Activated naive CD8-positive, alpha-beta T cell treated with anti-CD3 and anti-CD28 coated beads, Interleukin-2, amount 50 U/mL, for 24 hours (primary cell): ENCODE measurements at regions not wholly inside any gene's neighbourhood (a gene's known extent, or its start where the extent isn't known, plus 50 kb on each side); places are given as distances from the start of the nearest gene placed in this dataset.
A peak's percentile ranks its signal among the peaks of the same experiment; 100 is the strongest.
"Not testable (repeated sequence)": the region's sequence is repeated elsewhere in the genome, so short reads cannot be mapped to it uniquely, and the experiment has no call there.

ENCODE experiments used
- ATAC-seq: fragments of 150-1000 bp; cut with Tn5 transposase; one replicate; pipeline ENCODE4 v1.10.0; 2021
- DNase-seq: peaks from one replicate; pipeline ENCODE4 v3.0.0; 2021
- H3K27ac Mint-ChIP-seq: one replicate; pipeline ENCODE4 v1.8.0; 2021; ENCODE audit warnings: mild to moderate bottlenecking, mixed read lengths
- H3K27me3 Mint-ChIP-seq: one replicate; pipeline ENCODE4 v1.8.0; 2021; ENCODE audit warnings: mixed read lengths
- H3K36me3 Mint-ChIP-seq: one replicate; pipeline ENCODE4 v1.8.0; 2021; ENCODE audit warnings: low read depth, mixed read lengths
- H3K4me1 Mint-ChIP-seq: one replicate; pipeline ENCODE4 v1.8.0; 2021; ENCODE audit warnings: mixed read lengths
- H3K4me3 Mint-ChIP-seq: one replicate; pipeline ENCODE4 v1.8.0; 2021; ENCODE audit warnings: mild to moderate bottlenecking, moderate library complexity, mixed read lengths
- H3K9me3 Mint-ChIP-seq: one replicate; pipeline ENCODE4 v1.8.0; 2021; ENCODE audit warnings: mixed read lengths

- H3K9me3 Mint-ChIP-seq: no peaks in the 10 kb centered on the region
- DNase-seq (no peak), ATAC-seq (no peak)
- no peak overlapping the region for H3K27ac Mint-ChIP-seq
- no peak overlapping the region for H3K4me3 Mint-ChIP-seq
- H3K36me3 Mint-ChIP-seq: no peaks in the 10 kb centered on the region
- H3K27me3 Mint-ChIP-seq: peaks cover 5% of the 10 kb centered on the region
- no peaks in the 10 kb centered on the region for H3K4me1 Mint-ChIP-seq
These were observed 1052.7 kb downstream of the TMEM121 start for GRCh38 chr14:106579084-106579483.

GRCh38 chr14:106585692-106586091 lies 1059.3 kb downstream of the TMEM121 start:
- no peak for ATAC-seq

GRCh38 chr14:106586098-106586704 lies 1059.8 kb downstream of the TMEM121 start:
- peak; percentile 82 for ATAC-seq
- H3K4me3 Mint-ChIP-seq: no peak overlapping the region
- H3K27ac Mint-ChIP-seq: no peak overlapping the region
- peaks cover 13% of the 10 kb centered on the region for H3K4me1 Mint-ChIP-seq
- peak; percentile 79 for DNase-seq
- no peaks in the 10 kb centered on the region for H3K36me3 Mint-ChIP-seq
- peaks cover 21% of the 10 kb centered on the region for H3K27me3 Mint-ChIP-seq
- no peaks in the 10 kb centered on the region for H3K9me3 Mint-ChIP-seq

More at GRCh38 chr14:106585692-106586091, 1059.3 kb downstream of the TMEM121 start:
- no peak overlapping the region for H3K4me3 Mint-ChIP-seq
- no peaks in the 10 kb centered on the region for H3K9me3 Mint-ChIP-seq
- H3K36me3 Mint-ChIP-seq: no peaks in the 10 kb centered on the region
- peaks cover 10% of the 10 kb centered on the region for H3K4me1 Mint-ChIP-seq
- H3K27ac Mint-ChIP-seq: no peak overlapping the region
- H3K27me3 Mint-ChIP-seq: peaks cover 19% of the 10 kb centered on the region
- no peak for DNase-seq

GRCh38 chr14:106591539-106591938 lies 1065.2 kb downstream of the TMEM121 start:
- Mint-ChIP-seq H3K4me1 (peaks cover 14% of the 10 kb centered on the region), H3K27me3 (peaks cover 25% of the 10 kb centered on the region)
- H3K36me3 Mint-ChIP-seq, DNase-seq, H3K27ac Mint-ChIP-seq, H3K9me3 Mint-ChIP-seq, H3K4me3 Mint-ChIP-seq, ATAC-seq: not testable (repeated sequence)

GRCh38 chr14:106592115-106592852 lies 1065.9 kb downstream of the TMEM121 start:
- peak; percentile 92 for DNase-seq
- H3K36me3 Mint-ChIP-seq, H3K9me3 Mint-ChIP-seq, H3K27ac Mint-ChIP-seq, ATAC-seq: not testable (repeated sequence)
- peaks cover 25% of the 10 kb centered on the region for H3K27me3 Mint-ChIP-seq
- H3K4me1 Mint-ChIP-seq: peaks cover 14% of the 10 kb centered on the region
- peak overlapping the region; percentile 59 for H3K4me3 Mint-ChIP-seq

GRCh38 chr14:106599209-106599608 lies 1072.8 kb downstream of the TMEM121 start:
- Mint-ChIP-seq H3K9me3 (no peaks in the 10 kb centered on the region), H3K4me3 (no peak overlapping the region), H3K27me3 (peaks cover 41% of the 10 kb centered on the region), H3K4me1 (no peaks in the 10 kb centered on the region), H3K27ac (no peak overlapping the region), H3K36me3 (no peaks in the 10 kb centered on the region)
- DNase-seq: no peak
- ATAC-seq: no peak

- peak; percentile 88 for DNase-seq
- no peaks in the 10 kb centered on the region for H3K4me1 Mint-ChIP-seq
- peak; percentile 95 for ATAC-seq
- no peak overlapping the region for H3K4me3 Mint-ChIP-seq
- H3K27ac Mint-ChIP-seq: no peak overlapping the region
- no peaks in the 10 kb centered on the region for H3K36me3 Mint-ChIP-seq
- H3K9me3 Mint-ChIP-seq: no peaks in the 10 kb centered on the region
- peaks cover 32% of the 10 kb centered on the region for H3K27me3 Mint-ChIP-seq
These were observed 1079.4 kb downstream of the TMEM121 start for GRCh38 chr14:106605548-106606448.

- Mint-ChIP-seq H3K9me3 (no peaks in the 10 kb centered on the region), H3K27ac (no peak overlapping the region), H3K27me3 (peaks cover 26% of the 10 kb centered on the region), H3K36me3 (no peaks in the 10 kb centered on the region), H3K4me1 (no peaks in the 10 kb centered on the region), H3K4me3 (no peak overlapping the region)
- DNase-seq (no peak), ATAC-seq (no peak)
These were observed 1080.6 kb downstream of the TMEM121 start for GRCh38 chr14:106606936-106607335.

- H3K9me3 Mint-ChIP-seq: no peaks in the 10 kb centered on the region
- peaks cover 19% of the 10 kb centered on the region for H3K27me3 Mint-ChIP-seq
- no peak overlapping the region for H3K4me3 Mint-ChIP-seq
- DNase-seq (no peak), ATAC-seq (no peak)
- no peaks in the 10 kb centered on the region for H3K36me3 Mint-ChIP-seq
- H3K4me1 Mint-ChIP-seq: no peaks in the 10 kb centered on the region
- no peak overlapping the region for H3K27ac Mint-ChIP-seq
These were observed 1084.3 kb downstream of the TMEM121 start for GRCh38 chr14:106610691-106611090.

- DNase-seq (no peak), ATAC-seq (no peak)
- Mint-ChIP-seq H3K9me3 (no peaks in the 10 kb centered on the region), H3K4me1 (peaks cover under 1% of the 10 kb centered on the region), H3K36me3 (no peaks in the 10 kb centered on the region), H3K27me3 (peaks cover 17% of the 10 kb centered on the region), H3K4me3 (no peak overlapping the region), H3K27ac (no peak overlapping the region)
These were observed 1086.9 kb downstream of the TMEM121 start for GRCh38 chr14:106613256-106613655.

GRCh38 chr14:106618471-106618951 lies 1092.1 kb downstream of the TMEM121 start:
- DNase-seq (peak; percentile 81), ATAC-seq (peak; percentile 94)
- H3K27ac Mint-ChIP-seq: peak overlapping the region; percentile 9
- H3K27me3 Mint-ChIP-seq: peaks cover 20% of the 10 kb centered on the region
- H3K36me3 Mint-ChIP-seq, H3K4me3 Mint-ChIP-seq, H3K9me3 Mint-ChIP-seq, H3K4me1 Mint-ChIP-seq: not testable (repeated sequence)

- DNase-seq: no peak
- H3K4me3 Mint-ChIP-seq: no peak overlapping the region
- H3K4me1 Mint-ChIP-seq: peaks cover 9% of the 10 kb centered on the region
- H3K27ac Mint-ChIP-seq: no peak overlapping the region
- H3K36me3 Mint-ChIP-seq: no peaks in the 10 kb centered on the region
- H3K9me3 Mint-ChIP-seq: no peaks in the 10 kb centered on the region
- peaks cover 16% of the 10 kb centered on the region for H3K27me3 Mint-ChIP-seq
- no peak for ATAC-seq
These were observed 1093.2 kb downstream of the TMEM121 start for GRCh38 chr14:106619606-106620005.

GRCh38 chr14:106620368-106620767 lies 1094.0 kb downstream of the TMEM121 start:
- H3K4me3 Mint-ChIP-seq: no peak overlapping the region
- ATAC-seq (no peak), DNase-seq (no peak)
- H3K36me3 Mint-ChIP-seq: no peaks in the 10 kb centered on the region
- peaks cover 13% of the 10 kb centered on the region for H3K27me3 Mint-ChIP-seq
- H3K4me1 Mint-ChIP-seq: peaks cover 9% of the 10 kb centered on the region
- H3K27ac Mint-ChIP-seq: no peak overlapping the region
- no peaks in the 10 kb centered on the region for H3K9me3 Mint-ChIP-seq

GRCh38 chr14:106622200-106622745 lies 1095.9 kb downstream of the TMEM121 start:
- no peak for ATAC-seq
- H3K9me3 Mint-ChIP-seq: no peaks in the 10 kb centered on the region
- DNase-seq: peak; percentile 14

More at GRCh38 chr14:106622200-106622745, 1095.9 kb downstream of the TMEM121 start:
- no peak overlapping the region for H3K4me3 Mint-ChIP-seq
- H3K27me3 Mint-ChIP-seq: peaks cover 11% of the 10 kb centered on the region
- no peak overlapping the region for H3K27ac Mint-ChIP-seq
- no peaks in the 10 kb centered on the region for H3K36me3 Mint-ChIP-seq
- H3K4me1 Mint-ChIP-seq: peaks cover 9% of the 10 kb centered on the region
